K562 (cell line): ENCODE measurements at regions not wholly inside any gene's neighbourhood (a gene's known extent, or its start where the extent isn't known, plus 50 kb on each side); places are given as distances from the start of the nearest gene placed in this dataset.

Experiments used
- ATAC-seq: fragments of 200-7000 bp; cut with Tn5 transposase; 3 replicates; pipeline ENCODE4 v1.9.1; 2020; ENCODE audit warnings: moderate library complexity
- BruUV-seq: library from RNA; stranded (reverse); fragments of 400-500 nt; replicated peaks from 2 replicates; lab custom pipeline; 2021; lab: Mats Ljungman, UMichigan
- CTCF ChIA-PET: fragments of 300-600 bp; formaldehyde crosslinking; extraction: SDS; loops from one replicate; lab custom pipeline; 2021; ENCODE audit warnings: low intra/inter-chr PET ratio; lab: Yijun Ruan, JAX
- POLR2A ChIA-PET: fragments of 300-600, 350-650 bp; sonication (Branson Sonifier 250); formaldehyde crosslinking; extraction: SDS; loops from one replicate; lab custom pipeline; 2021; ENCODE audit warnings: antibody characterized with exemption, inconsistent platforms; lab: Yijun Ruan, JAX
- DNase-seq, 4 experiments: peaks; one replicate each; pipeline versions ENCODE4 v3.0.0 to v3.0.0-alpha.2; 2011 to 2018; ENCODE audit warnings: low spot score in 3 of 4, mixed read lengths in 3 of 4; ENCODE audit errors: extremely low read depth in 1 of 4
- FAIRE-seq: peaks from 2 replicates; lab custom pipeline; 2011; peaks lifted over from hg19 to GRCh38; lab: Jason Lieb, UNC
- H2AFZ ChIP-seq: 2 replicates; pipeline ENCODE4 v1.6.0; 2011; ENCODE audit warnings: low read depth, low read length, control low read depth, inconsistent platforms
- H3K27ac ChIP-seq: fragments of 200-600 bp; 3 replicates; pipeline ENCODE4 v1.8.0; 2011; ENCODE audit warnings: low read depth, mild to moderate bottlenecking, control low read depth, inconsistent platforms, low read length, moderate library complexity, mixed read lengths; ENCODE audit errors: extremely low read depth
- H3K27me3 ChIP-seq, 2 experiments: fragments of 300-600 bp in 1 of 2; 2 replicates in 1 of 2; 3 replicates in 1 of 2; pipeline versions ENCODE4 v1.6.0 to v1.8.0; 2011; ENCODE audit warnings: inconsistent platforms in 2 of 2, low read length in 2 of 2, mild to moderate bottlenecking in 1 of 2, mixed read lengths in 1 of 2, moderate library complexity in 1 of 2; ENCODE audit not compliant: control insufficient read depth in 2 of 2, insufficient read depth in 2 of 2
- H3K36me3 ChIP-seq: fragments of 300-600 bp; 3 replicates; pipeline ENCODE4 v1.8.0; 2011; ENCODE audit warnings: mild to moderate bottlenecking, low read length, inconsistent platforms; ENCODE audit not compliant: control insufficient read depth, insufficient read depth
- H3K4me1 ChIP-seq, 2 experiments: fragments of 200-600 bp in 1 of 2; replicated peaks in 1 of 2; 2 replicates in 1 of 2; 3 replicates in 1 of 2; pipeline versions ENCODE4 v1.5.1 to v1.8.0; 2011; ENCODE audit warnings: inconsistent platforms in 2 of 2, low read length in 2 of 2, mild to moderate bottlenecking in 1 of 2, mixed read lengths in 1 of 2, moderate library complexity in 1 of 2; ENCODE audit not compliant: control insufficient read depth in 2 of 2, insufficient read depth in 2 of 2
- H3K4me2 ChIP-seq: 2 replicates; pipeline ENCODE4 v1.6.1; 2011; ENCODE audit warnings: low read length, control low read depth, inconsistent platforms, mixed read lengths; ENCODE audit not compliant: insufficient read depth
- H3K4me3 ChIP-seq: fragments of 200-600 bp; sonication (generic), shearing (Covaris generic); 2 replicates; pipeline ENCODE4 v1.5.1; 2016; ENCODE audit warnings: control low read depth, inconsistent platforms
- H3K79me2 ChIP-seq: fragments of 200-600 bp; 3 replicates; pipeline ENCODE4 v1.8.0; 2011; ENCODE audit warnings: low read length, inconsistent platforms; ENCODE audit not compliant: control insufficient read depth, insufficient read depth
- H3K9ac ChIP-seq, 2 experiments: 2 replicates each; pipeline versions ENCODE4 v1.6.0 to v1.6.1; 2011; ENCODE audit warnings: low read depth in 2 of 2, low read length in 2 of 2, control low read depth in 1 of 2, inconsistent platforms in 1 of 2, mild to moderate bottlenecking in 1 of 2, mixed read lengths in 1 of 2; ENCODE audit not compliant: insufficient read depth in 1 of 2
- H3K9me1 ChIP-seq: one replicate; pipeline ENCODE4 v1.6.0; 2011; ENCODE audit warnings: inconsistent platforms, mild to moderate bottlenecking, low read length, moderate library complexity; ENCODE audit not compliant: control insufficient read depth, insufficient read depth
- H3K9me3 ChIP-seq: replicated peaks from 2 replicates; pipeline ENCODE4 v1.5.1; 2011; ENCODE audit warnings: low read depth, low read length, inconsistent platforms; ENCODE audit not compliant: control insufficient read depth, insufficient read depth
- H4K20me1 ChIP-seq: replicated peaks from 2 replicates; pipeline ENCODE4 v1.6.1; 2011; ENCODE audit warnings: low read length, inconsistent platforms, mixed read lengths; ENCODE audit not compliant: control insufficient read depth, insufficient read depth
- ATF4 ChIP-seq: fragments of 450-650 bp; formaldehyde crosslinking; IDR thresholded peaks from 2 replicates; pipeline ENCODE4 v1.4.0; 2022; ENCODE audit warnings: mild to moderate bottlenecking, moderate library complexity
- BCOR ChIP-seq: fragments of 450-650 bp; IDR thresholded peaks from 2 replicates; pipeline ENCODE4 v1.6.1; 2016
- BRD4 ChIP-seq: fragments of 200-600 bp; sonication (generic); IDR thresholded peaks from 2 replicates; pipeline ENCODE4 v1.6.1; 2017; ENCODE audit warnings: inconsistent platforms
- CREM ChIP-seq: IDR thresholded peaks from 2 replicates; pipeline ENCODE4 v1.6.1; 2014; ENCODE audit warnings: antibody characterized with exemption, low read depth
- DEAF1 ChIP-seq: fragments of 450-650 bp; formaldehyde crosslinking; IDR thresholded peaks from 2 replicates; pipeline ENCODE4 v1.4.0; 2020; ENCODE audit warnings: mild to moderate bottlenecking, moderate library complexity
- NR4A1 ChIP-seq, 2 experiments: fragments of 250-450 bp in 1 of 2; fragments of 450-650 bp in 1 of 2; sonication (Bioruptor Pico) in 1 of 2; IDR thresholded peaks; 2 replicates each; pipeline versions ENCODE4 v1.4.0 to v1.6.1; 2016 to 2020; ENCODE audit warnings: mild to moderate bottlenecking in 2 of 2, missing compliant biosample characterization in 1 of 2, missing genetic modification characterization in 1 of 2, moderate library complexity in 1 of 2
- PHF8 ChIP-seq: fragments of 200-600 bp; sonication (generic); IDR thresholded peaks from 2 replicates; pipeline ENCODE4 v1.6.1; 2012; ENCODE audit warnings: mixed run types, mild to moderate bottlenecking, inconsistent platforms, low read length, moderate library complexity, borderline replicate concordance
- RB1 ChIP-seq: fragments of 450-650 bp; IDR thresholded peaks from 2 replicates; pipeline ENCODE4 v1.6.1; 2017; ENCODE audit warnings: low read depth, mild to moderate bottlenecking
- SAP30 ChIP-seq: fragments of 200-600 bp; sonication (generic); IDR thresholded peaks from 2 replicates; pipeline ENCODE4 v1.6.1; 2012; ENCODE audit warnings: borderline replicate concordance, low read depth, mild to moderate bottlenecking, moderate library complexity, low read length, control low read depth, inconsistent platforms; ENCODE audit not compliant: insufficient read depth, poor library complexity, severe bottlenecking
- TBL1XR1 ChIP-seq, 2 experiments: IDR thresholded peaks; 2 replicates each; pipeline ENCODE4 v1.6.1; 2012; ENCODE audit warnings: improper control_type of control experiment in 2 of 2, low read length in 2 of 2, mild to moderate bottlenecking in 1 of 2
- XRCC5 ChIP-seq: fragments of 200-400 bp; formaldehyde crosslinking; IDR thresholded peaks from 2 replicates; pipeline ENCODE4 v1.6.1; 2017; ENCODE audit warnings: low read depth, mild to moderate bottlenecking, low read length
- ZBTB49 ChIP-seq: sonication (generic); formaldehyde crosslinking; IDR thresholded peaks from 2 replicates; pipeline ENCODE4 v1.8.0; 2022; ENCODE audit warnings: missing genetic modification reagents, mild to moderate bottlenecking, borderline replicate concordance
- ZNF518B ChIP-seq: fragments of 250-450 bp; sonication (Bioruptor Pico); IDR thresholded peaks from 2 replicates; pipeline ENCODE4 v1.5.0; 2021; ENCODE audit warnings: mild to moderate bottlenecking, moderate library complexity
- ZNF586 ChIP-seq: fragments of 450-650 bp; formaldehyde crosslinking; conservative IDR thresholded peaks from 2 replicates; pipeline ENCODE4 v1.4.0; 2020; ENCODE audit warnings: mild to moderate bottlenecking, moderate library complexity
- ZNF764 ChIP-seq: fragments of 250-450 bp; sonication (Bioruptor Pico); IDR thresholded peaks from 2 replicates; pipeline ENCODE4 v1.4.0; 2020; ENCODE audit warnings: low read depth, mild to moderate bottlenecking, moderate library complexity
- WGBS: fragments of 100-300 bp; shearing (Covaris generic); methylation state at CpG from one replicate; pipeline ENCODE4 v1.1.6; 2016; ENCODE audit warnings: low coverage, mixed read lengths; ENCODE audit not compliant: insufficient coverage; ENCODE audit errors: missing lambda C conversion rate; 5-methylcytosine and 5-hydroxymethylcytosine counted together
- in situ Hi-C: fragments of 300-500 bp; cut with MboI; formaldehyde crosslinking; loops from 4 replicates; pipeline ENCODE4 v1.15.0; 2018; ENCODE audit warnings: inconsistent platforms, mixed read lengths
- intact Hi-C: fragments of 100-400 bp; cut with micrococcal nuclease; formaldehyde crosslinking; loops from 2 replicates; pipeline ENCODE4 v1.14.2; 2022

- no TSS peak for BruUV-seq
- POLR2A ChIA-PET = interaction anchor here (1.0 to 1.4 kb wide), 2 partner anchors 10 to 30 kb away, joined by 3 to 7 read pairs; no protein-coding TSS in a partner anchor
- H3K79me2 ChIP-seq = no peaks in the 10 kb centered on the region
- in situ Hi-C loops = no loop called here
- H2AFZ ChIP-seq = no peak overlapping the region
- CTCF ChIA-PET = no interaction called here
- intact Hi-C loops = no loop called here
- peaks cover 40 to 78% of the 10 kb centered on the region in 2 experiments for H3K27me3 ChIP-seq
- H3K9me1 ChIP-seq = no peaks in the 10 kb centered on the region
- DNase-seq = no peak
- H3K36me3 ChIP-seq = no peaks in the 10 kb centered on the region
- no peak overlapping the region for H3K4me3 ChIP-seq
- no peak overlapping the region for H3K9ac ChIP-seq
- no peaks in the 10 kb centered on the region for H3K4me1 ChIP-seq
- FAIRE-seq = no peak
- H3K4me2 ChIP-seq = no peak overlapping the region
- H3K9me3 ChIP-seq = no peaks in the 10 kb centered on the region
- 2% methylated on average over 11 of the region's 11 CpGs for WGBS
- H3K27ac ChIP-seq = no peak overlapping the region
- 0 out of 2 replicates have a peak, but pooled peaks cover 3% of the 10 kb centered on the region for H4K20me1 ChIP-seq
- ATAC-seq = no peak
- TF ChIP-seq XRCC5 = no peak
- TF ChIP-seq ZNF518B (CRISPR knock-in tag) = no peak
- no peak for TF ChIP-seq ZNF586 (CRISPR knock-in tag)
- no peak for TF ChIP-seq BRD4
- TF ChIP-seq SAP30 = no peak
- TF ChIP-seq RB1 = no peak
- no peak for TF ChIP-seq ZNF764 (CRISPR knock-in tag)
- TF ChIP-seq ATF4 (CRISPR knock-in tag) = no peak
- no peak for TF ChIP-seq ZBTB49 (CRISPR knock-in tag)
- no peak for TF ChIP-seq TBL1XR1 (IDR thresholded peaks at IDR 0.05; ENCODE audit: low read length in 2 of 2)
- no peak for TF ChIP-seq CREM
- no peak for TF ChIP-seq NR4A1 (CRISPR knock-in tag; IDR thresholded peaks at IDR 0.05)
- TF ChIP-seq NR4A1 (tag; IDR thresholded peaks at IDR 0.05) = no peak
- no peak for TF ChIP-seq BCOR
- TF ChIP-seq DEAF1 = no peak
- TF ChIP-seq PHF8 = no peak
Measured at GRCh38 chr7:50837965-50838364, 55.3 kb upstream of the GRB10 start.
